ENCODE measurements at regions not wholly inside any gene's neighbourhood (a gene's known extent, or its start where the extent isn't known, plus 50 kb on each side); places are given as distances from the start of the nearest gene placed in this dataset.

DNA sequence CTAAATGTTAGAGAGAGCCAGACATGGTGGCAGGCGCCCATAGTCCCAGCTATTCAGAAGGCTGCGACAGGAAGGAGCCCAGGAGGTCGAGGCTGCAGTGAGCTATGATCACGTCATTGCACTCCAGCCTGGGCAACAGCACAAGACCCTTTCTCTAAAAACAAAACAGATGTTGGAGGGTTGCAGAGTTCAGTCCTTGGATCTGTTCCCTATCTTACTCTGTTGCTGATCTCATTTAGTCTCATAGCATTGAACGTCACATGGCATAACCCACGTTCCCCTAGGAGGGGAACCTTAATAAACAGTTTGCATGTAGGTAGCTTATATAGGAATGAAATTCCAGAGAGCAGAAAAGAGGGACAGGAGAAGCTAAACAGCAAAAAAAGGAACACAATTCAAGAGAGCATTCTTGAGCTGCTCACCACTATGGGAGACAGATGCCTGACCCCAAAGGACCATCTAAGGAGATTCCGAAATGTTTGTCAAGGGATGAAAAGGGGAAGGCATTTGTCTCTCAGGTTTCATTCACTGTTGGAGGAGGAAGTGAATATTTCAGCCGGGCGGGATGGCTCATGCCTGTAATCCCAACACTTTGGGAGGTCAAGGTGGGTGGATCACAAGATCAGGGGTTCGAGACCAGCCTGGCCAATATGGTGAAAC, 54.6 kb upstream of the PIM1 start:
- Histone ChIP-seq H3K36me3 (no peaks in the 10 kb centered on the region), H3K9me3 (no peaks in the 10 kb centered on the region), H3K27ac (no peak overlapping the region), H3K4me3 (no peak overlapping the region), H3K27me3 (no peaks in the 10 kb centered on the region), H3K4me1 (no peaks in the 10 kb centered on the region)
- DNase-seq (ENCODE audit: low spot score), result no peak
- TF ChIP-seq, protein P1, sequence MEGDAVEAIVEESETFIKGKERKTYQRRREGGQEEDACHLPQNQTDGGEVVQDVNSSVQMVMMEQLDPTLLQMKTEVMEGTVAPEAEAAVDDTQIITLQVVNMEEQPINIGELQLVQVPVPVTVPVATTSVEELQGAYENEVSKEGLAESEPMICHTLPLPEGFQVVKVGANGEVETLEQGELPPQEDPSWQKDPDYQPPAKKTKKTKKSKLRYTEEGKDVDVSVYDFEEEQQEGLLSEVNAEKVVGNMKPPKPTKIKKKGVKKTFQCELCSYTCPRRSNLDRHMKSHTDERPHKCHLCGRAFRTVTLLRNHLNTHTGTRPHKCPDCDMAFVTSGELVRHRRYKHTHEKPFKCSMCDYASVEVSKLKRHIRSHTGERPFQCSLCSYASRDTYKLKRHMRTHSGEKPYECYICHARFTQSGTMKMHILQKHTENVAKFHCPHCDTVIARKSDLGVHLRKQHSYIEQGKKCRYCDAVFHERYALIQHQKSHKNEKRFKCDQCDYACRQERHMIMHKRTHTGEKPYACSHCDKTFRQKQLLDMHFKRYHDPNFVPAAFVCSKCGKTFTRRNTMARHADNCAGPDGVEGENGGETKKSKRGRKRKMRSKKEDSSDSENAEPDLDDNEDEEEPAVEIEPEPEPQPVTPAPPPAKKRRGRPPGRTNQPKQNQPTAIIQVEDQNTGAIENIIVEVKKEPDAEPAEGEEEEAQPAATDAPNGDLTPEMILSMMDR (IDR thresholded peaks at IDR 0.05), result no peak

DNA sequence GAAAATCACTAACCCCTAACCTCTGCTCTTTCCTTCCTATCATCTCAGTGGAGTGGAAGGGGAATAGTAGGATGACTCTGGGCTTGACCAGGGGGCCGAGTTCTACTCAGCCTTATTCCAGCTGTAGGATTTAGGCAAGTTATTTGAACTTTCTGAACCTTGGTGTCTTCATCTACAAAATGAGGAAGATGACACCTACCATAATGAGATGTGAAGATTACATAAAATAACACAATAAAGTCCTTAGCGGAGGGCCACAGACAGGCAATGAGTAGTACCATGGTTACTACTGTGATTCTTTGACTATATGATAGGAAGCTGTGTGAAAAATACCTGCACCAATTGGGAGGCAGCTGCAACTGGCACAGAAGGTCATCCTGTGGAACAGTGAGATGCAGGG, 53.6 kb upstream of the PIM1 start:
- Histone ChIP-seq H3K27me3 (no peaks in the 10 kb centered on the region), H3K27ac (no peak overlapping the region), H3K36me3 (no peaks in the 10 kb centered on the region), H3K9me3 (no peaks in the 10 kb centered on the region), H3K4me1 (no peaks in the 10 kb centered on the region), H3K4me3 (no peak overlapping the region)
- TF ChIP-seq, protein P1 (IDR thresholded peaks at IDR 0.05), result no peak
- DNase-seq (ENCODE audit: low spot score), result no peak

DNA sequence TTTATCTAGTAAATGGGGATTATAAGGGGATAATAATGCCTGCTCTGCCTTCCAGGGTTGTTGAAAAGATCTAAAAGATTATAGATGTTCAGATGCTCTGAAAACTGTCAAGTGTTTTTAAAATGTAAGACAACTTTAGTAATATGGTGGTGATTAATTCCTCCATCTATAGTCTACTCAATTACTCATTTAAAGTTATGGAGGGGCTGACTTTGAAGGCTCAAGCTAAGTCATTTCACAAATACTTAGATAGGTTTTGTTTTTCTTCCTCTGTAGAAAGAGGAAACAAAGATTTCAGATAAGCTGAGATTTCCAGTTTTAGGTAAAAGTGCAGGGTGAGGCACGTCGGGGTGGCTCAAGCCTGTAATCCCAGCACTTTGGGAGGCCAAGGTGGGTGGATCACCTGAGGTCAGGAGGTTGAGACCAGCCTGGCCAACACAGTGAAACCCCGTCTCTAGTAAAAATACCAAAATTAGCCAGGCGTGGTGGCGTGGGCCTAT, 50.5 kb upstream of the PIM1 start:
- Histone ChIP-seq H3K27me3 (no peaks in the 10 kb centered on the region), H3K27ac (no peak overlapping the region), H3K36me3 (no peaks in the 10 kb centered on the region), H3K4me3 (no peak overlapping the region), H3K9me3 (no peaks in the 10 kb centered on the region), H3K4me1 (no peaks in the 10 kb centered on the region)
- TF ChIP-seq, protein P1 (IDR thresholded peaks at IDR 0.05), result no peak
- DNase-seq (ENCODE audit: low spot score), result no peak
